ENCODE measurements at regions not wholly inside any gene's neighbourhood (a gene's known extent, or its start where the extent isn't known, plus 50 kb on each side); places are given as distances from the start of the nearest gene placed in this dataset.

DNA sequence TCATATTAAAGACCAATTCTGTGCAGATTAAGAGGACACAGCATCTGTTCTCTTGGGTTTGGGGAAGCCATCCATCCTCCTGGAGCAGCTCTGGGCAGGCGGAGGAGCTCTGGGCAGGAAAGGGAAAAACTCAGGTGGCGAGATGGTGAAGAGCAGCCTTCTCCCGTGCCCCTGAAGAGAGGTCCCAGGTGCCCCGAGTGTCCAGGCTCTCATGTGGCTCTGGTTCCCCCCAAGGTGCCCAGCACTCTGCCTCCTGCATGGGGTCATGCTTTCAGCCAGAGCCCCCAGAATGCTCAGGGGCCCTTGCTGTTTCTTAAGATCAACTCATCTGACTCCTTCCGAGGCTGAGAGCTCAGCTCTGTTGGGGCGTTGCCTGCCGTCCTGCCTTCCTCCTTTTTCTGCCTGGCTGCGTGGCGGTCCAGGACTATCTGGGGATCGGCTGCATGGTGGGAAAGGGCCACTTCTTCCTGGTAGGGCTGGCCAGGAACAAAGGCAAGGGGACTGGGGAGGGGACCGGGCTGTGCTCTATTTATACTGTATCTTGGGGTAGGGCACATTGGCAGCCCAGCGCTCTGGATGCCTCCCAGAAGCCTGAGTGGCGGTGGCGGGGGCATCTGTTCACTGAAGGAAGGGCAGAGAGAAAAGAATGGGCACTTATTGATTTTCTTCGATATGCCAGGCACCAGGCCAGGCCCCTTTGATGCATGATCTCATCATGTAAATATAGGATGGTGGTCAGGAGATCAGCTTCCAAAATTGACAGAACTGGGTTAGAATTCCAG is 103.2 kb upstream of the SDK2 start:
- TF ChIP-seq TAF1 (IDR thresholded peaks at IDR 0.05; ENCODE audit: borderline replicate concordance, insufficient read depth, low read length): no peak
- TF ChIP-seq REST (IDR thresholded peaks at IDR 0.05; ENCODE audit: insufficient read depth in 1 of 2, low read depth in 2 of 2, low read length in 2 of 2): no peak
- no peak for TF ChIP-seq FOXP2 (optimal IDR thresholded peaks at IDR 0.05; ENCODE audit: borderline replicate concordance, extremely low read depth, extremely low read length, insufficient read depth)
- no peak for TF ChIP-seq SIN3A (IDR thresholded peaks at IDR 0.05; ENCODE audit: borderline replicate concordance, insufficient read depth, low read length)
- no peak for TF ChIP-seq POLR2AphosphoS5 (IDR thresholded peaks at IDR 0.05; ENCODE audit: low read depth, low read length)

DNA sequence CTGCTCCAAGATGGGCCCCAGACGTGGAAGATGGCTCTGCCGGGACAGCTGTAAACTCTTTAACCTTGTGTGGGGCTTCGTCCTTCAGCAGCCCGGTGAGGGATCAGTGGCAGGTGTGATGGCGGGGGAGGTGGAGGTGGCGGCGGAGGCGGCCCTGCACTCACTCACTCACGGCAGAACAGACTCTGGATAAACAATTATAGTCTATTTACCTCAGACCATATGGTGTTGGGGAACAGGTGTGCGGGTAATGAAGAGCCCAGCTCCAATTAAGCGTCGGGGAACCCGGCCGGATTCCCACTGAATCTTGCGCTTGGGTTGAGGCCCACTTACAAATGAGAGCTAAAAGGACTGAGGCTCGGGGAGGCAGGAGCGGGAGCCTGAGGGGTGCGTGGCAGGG is 104.3 kb upstream of the SDK2 start:
- no peak for TF ChIP-seq POLR2AphosphoS5 (IDR thresholded peaks at IDR 0.05; ENCODE audit: low read depth, low read length)
- TF ChIP-seq REST (IDR thresholded peaks at IDR 0.05; ENCODE audit: insufficient read depth in 1 of 2, low read depth in 2 of 2, low read length in 2 of 2): no peak
- no peak for TF ChIP-seq TAF1 (IDR thresholded peaks at IDR 0.05; ENCODE audit: borderline replicate concordance, insufficient read depth, low read length)
- TF ChIP-seq SIN3A (IDR thresholded peaks at IDR 0.05; ENCODE audit: borderline replicate concordance, insufficient read depth, low read length): no peak
- TF ChIP-seq FOXP2 (optimal IDR thresholded peaks at IDR 0.05; ENCODE audit: borderline replicate concordance, extremely low read depth, extremely low read length, insufficient read depth): no peak

DNA sequence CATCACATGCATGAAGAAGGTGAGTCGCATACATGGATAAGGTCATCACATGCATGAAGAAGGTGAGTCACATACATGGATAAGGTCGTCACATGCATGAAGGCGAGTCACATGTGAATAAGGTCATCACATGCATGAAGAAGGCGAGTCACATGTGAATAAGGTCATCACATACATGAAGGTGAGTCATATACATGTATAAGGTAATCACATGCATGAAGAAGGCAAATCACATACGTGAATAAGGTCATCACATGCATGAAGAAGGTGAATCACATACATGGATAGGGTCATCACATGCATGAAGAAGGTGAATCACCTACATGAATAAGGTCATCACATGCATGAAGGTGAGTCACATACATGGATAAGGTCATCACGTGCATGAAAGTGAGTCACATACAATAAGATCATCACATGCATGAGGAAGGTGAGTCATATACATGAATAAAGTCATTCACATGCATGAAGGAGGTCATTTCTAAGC is 105.1 kb upstream of the SDK2 start:
- no peak for TF ChIP-seq REST (IDR thresholded peaks at IDR 0.05; ENCODE audit: insufficient read depth in 1 of 2, low read depth in 2 of 2, low read length in 2 of 2)
- no peak for TF ChIP-seq TAF1 (IDR thresholded peaks at IDR 0.05; ENCODE audit: borderline replicate concordance, insufficient read depth, low read length)
- TF ChIP-seq POLR2AphosphoS5 (IDR thresholded peaks at IDR 0.05; ENCODE audit: low read depth, low read length): no peak
- TF ChIP-seq FOXP2 (optimal IDR thresholded peaks at IDR 0.05; ENCODE audit: borderline replicate concordance, extremely low read depth, extremely low read length, insufficient read depth): no peak
- TF ChIP-seq SIN3A (IDR thresholded peaks at IDR 0.05; ENCODE audit: borderline replicate concordance, insufficient read depth, low read length): no peak

GRCh38 chr17:73749928-73750605 is 105.8 kb upstream of the SDK2 start:
- TF ChIP-seq POLR2AphosphoS5 (IDR thresholded peaks at IDR 0.05; ENCODE audit: low read depth, low read length) (no peak), FOXP2 (optimal IDR thresholded peaks at IDR 0.05; ENCODE audit: borderline replicate concordance, extremely low read depth, extremely low read length, insufficient read depth) (no peak)

- TF ChIP-seq FOXP2 (optimal IDR thresholded peaks at IDR 0.05; ENCODE audit: borderline replicate concordance, extremely low read depth, extremely low read length, insufficient read depth) (no peak), REST (IDR thresholded peaks at IDR 0.05; ENCODE audit: insufficient read depth in 1 of 2, low read depth in 2 of 2, low read length in 2 of 2) (no peak), TAF1 (IDR thresholded peaks at IDR 0.05; ENCODE audit: borderline replicate concordance, insufficient read depth, low read length) (no peak), SIN3A (IDR thresholded peaks at IDR 0.05; ENCODE audit: borderline replicate concordance, insufficient read depth, low read length) (no peak), POLR2AphosphoS5 (IDR thresholded peaks at IDR 0.05; ENCODE audit: low read depth, low read length) (no peak)
These were observed 106.7 kb upstream of the SDK2 start for GRCh38 chr17:73750975-73751374.

Measured in PFSK-1 (cell line).